ENCODE measurements at regions not wholly inside any gene's neighbourhood (a gene's known extent, or its start where the extent isn't known, plus 50 kb on each side); places are given as distances from the start of the nearest gene placed in this dataset.

DNA sequence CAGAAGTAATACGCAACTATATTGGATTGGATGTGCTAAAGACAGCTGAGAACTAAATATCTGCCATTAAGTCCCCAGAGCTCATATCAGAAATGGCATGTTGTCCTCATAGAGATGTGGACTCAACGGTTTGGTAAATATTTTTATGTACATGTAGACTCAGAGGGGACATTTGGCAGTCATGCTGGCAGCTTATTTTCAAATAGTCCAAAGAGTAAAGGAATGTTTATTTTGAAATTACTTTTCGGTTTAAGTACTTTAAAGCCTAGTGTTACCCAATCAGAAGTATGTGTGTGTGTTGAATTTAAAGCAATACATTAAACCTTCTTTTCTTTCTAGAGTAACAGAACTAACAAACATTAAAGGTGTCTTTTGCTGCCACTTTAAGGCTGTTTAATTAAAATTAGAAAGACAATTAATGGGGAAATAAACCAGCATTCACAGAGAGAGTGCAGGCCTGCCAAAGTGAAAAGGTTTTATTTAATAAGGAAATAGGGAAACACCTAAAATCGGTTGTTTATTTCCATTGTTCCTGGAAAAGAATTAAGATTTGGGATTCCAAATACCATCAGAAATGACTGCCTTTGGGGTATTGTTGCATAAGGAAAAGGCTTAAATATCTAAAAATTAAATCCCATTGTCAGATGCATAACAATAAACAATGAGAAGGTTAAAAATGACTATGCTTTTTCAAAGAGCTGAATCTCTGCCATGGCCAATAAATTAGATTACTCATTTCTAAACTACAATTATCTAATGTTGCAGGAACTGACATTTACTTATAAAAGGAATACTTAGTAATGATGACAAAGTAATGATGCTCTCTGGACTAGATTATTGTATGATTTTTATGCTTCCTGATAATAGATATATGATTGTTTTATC, 113.4 kb upstream of the AHR start:
- TF ChIP-seq ZFP30 (CRISPR knock-in tag; IDR thresholded peaks at IDR 0.05): no peak
- no peak for TF ChIP-seq ZNF70 (CRISPR knock-in tag; IDR thresholded peaks at IDR 0.05)
- TF ChIP-seq, protein P1, sequence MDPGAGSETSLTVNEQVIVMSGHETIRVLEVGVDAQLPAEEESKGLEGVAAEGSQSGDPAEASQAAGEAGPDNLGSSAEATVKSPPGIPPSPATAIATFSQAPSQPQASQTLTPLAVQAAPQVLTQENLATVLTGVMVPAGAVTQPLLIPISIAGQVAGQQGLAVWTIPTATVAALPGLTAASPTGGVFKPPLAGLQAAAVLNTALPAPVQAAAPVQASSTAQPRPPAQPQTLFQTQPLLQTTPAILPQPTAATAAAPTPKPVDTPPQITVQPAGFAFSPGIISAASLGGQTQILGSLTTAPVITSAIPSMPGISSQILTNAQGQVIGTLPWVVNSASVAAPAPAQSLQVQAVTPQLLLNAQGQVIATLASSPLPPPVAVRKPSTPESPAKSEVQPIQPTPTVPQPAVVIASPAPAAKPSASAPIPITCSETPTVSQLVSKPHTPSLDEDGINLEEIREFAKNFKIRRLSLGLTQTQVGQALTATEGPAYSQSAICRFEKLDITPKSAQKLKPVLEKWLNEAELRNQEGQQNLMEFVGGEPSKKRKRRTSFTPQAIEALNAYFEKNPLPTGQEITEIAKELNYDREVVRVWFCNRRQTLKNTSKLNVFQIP (CRISPR knock-in tag; IDR thresholded peaks at IDR 0.05; ENCODE audit: borderline replicate concordance, low read depth): no peak
- no peak for TF ChIP-seq ARNTL (CRISPR knock-in tag; IDR thresholded peaks at IDR 0.05; ENCODE audit: borderline replicate concordance, low read depth)
- no peak for TF ChIP-seq CSDC2 (CRISPR knock-in tag; IDR thresholded peaks at IDR 0.05)
- no peak for TF ChIP-seq ZFP3 (CRISPR knock-in tag; IDR thresholded peaks at IDR 0.05)

Measured in SK-N-SH treated with all-trans-retinoic acid at 6 μM for 48 hours (cell line).